ENCODE measurements at regions not wholly inside any gene's neighbourhood (a gene's known extent, or its start where the extent isn't known, plus 50 kb on each side); places are given as distances from the start of the nearest gene placed in this dataset.

DNA sequence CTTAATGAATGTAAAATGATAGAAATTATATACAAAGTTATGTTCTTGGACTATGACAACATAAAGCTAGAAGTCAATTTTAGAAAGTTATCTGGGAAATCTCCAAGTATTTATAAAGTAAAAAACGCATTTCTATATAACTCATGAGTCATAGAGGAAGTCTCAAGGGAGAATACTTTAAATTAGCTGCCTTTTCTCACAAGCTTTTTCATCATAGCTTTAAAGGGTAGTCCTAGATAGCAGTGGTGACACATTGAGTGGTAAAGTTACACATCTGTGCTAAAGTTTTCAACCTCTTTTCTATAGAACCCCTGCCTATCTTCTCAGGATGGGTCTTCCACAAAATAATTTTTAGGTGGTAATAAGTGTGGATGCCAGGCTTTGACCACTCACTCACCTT, 598.3 kb upstream of the FAM174A start:
- H3K9me3 ChIP-seq = no peaks in the 10 kb centered on the region
- no peaks in the 10 kb centered on the region for H3K27me3 ChIP-seq
- no peak overlapping the region for H3K4me3 ChIP-seq
- no peak overlapping the region for H3K27ac ChIP-seq
- no peaks in the 10 kb centered on the region for H3K36me3 ChIP-seq
- intact Hi-C loops (cut with DNase I) = no loop called here
- DNase-seq (ENCODE audit: low spot score in 2 of 2) = no peak
- no peaks in the 10 kb centered on the region for H3K4me1 ChIP-seq
- TF ChIP-seq, protein P1, sequence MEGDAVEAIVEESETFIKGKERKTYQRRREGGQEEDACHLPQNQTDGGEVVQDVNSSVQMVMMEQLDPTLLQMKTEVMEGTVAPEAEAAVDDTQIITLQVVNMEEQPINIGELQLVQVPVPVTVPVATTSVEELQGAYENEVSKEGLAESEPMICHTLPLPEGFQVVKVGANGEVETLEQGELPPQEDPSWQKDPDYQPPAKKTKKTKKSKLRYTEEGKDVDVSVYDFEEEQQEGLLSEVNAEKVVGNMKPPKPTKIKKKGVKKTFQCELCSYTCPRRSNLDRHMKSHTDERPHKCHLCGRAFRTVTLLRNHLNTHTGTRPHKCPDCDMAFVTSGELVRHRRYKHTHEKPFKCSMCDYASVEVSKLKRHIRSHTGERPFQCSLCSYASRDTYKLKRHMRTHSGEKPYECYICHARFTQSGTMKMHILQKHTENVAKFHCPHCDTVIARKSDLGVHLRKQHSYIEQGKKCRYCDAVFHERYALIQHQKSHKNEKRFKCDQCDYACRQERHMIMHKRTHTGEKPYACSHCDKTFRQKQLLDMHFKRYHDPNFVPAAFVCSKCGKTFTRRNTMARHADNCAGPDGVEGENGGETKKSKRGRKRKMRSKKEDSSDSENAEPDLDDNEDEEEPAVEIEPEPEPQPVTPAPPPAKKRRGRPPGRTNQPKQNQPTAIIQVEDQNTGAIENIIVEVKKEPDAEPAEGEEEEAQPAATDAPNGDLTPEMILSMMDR (IDR thresholded peaks at IDR 0.05) = no peak

DNA sequence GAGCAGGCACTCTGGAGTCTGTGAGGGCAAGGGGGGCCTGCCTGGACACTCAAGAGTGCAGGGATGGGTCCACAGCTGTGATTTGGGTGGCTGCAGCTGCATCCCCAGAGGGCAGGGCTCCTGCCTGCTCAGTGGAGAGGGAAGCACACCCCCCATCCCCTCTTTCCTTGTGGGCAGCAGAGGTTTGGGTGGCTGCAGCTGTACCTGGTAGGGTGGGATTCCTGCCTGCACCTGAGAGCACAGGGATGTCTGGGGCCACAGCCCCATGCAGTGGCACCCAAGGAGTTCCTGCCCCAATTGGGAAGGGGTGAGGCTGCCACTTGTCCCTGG, 605.4 kb upstream of the FAM174A start:
- Histone ChIP-seq H3K27ac (no peak overlapping the region), H3K4me1 (no peaks in the 10 kb centered on the region), H3K4me3 (no peak overlapping the region), H3K36me3 (no peaks in the 10 kb centered on the region), H3K27me3 (no peaks in the 10 kb centered on the region), H3K9me3 (no peaks in the 10 kb centered on the region)
- no peak for DNase-seq (ENCODE audit: low spot score in 2 of 2)
- intact Hi-C loops (cut with DNase I) = no loop called here
- TF ChIP-seq, protein P1 (IDR thresholded peaks at IDR 0.05) = no peak

DNA sequence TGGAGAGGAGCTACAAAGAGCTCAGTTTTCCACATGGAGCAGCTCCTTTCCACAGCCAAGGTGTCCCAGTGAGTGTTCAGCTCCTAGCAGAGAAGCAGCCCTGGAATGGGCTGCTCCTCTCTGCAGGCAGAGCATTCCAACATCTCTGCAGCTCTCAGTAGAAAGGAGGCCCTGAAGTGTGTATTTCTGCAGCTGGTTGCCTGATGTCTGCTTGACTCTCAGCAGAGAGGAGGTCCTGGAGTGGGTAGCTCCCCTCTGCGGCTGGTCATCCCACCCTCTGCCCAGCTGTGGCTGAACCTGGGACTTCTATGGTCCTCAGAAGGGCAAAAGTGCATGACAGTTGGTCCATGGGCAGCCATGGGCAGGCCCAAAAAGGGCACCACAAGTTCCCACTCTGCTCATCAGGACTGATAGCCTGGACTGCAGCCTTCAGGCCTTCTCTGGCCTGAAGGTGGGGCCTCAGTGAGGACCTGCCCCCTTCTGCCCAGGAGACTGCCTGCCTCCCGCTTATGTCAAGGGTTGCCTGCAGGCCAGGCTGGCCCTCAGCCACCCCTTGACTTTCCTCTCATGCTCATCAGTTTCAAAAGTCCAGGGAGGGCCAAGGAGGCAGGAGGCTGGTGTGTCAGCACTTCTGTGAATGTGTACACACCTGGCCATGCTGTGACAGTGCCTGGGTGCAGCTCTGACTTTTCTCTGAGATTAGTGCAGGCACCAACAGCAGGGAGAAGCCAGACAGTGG, 605.9 kb upstream of the FAM174A start:
- TF ChIP-seq, protein P1 (IDR thresholded peaks at IDR 0.05) = no peak
- no peaks in the 10 kb centered on the region for H3K4me1 ChIP-seq
- no peak overlapping the region for H3K4me3 ChIP-seq
- intact Hi-C loops (cut with DNase I) = no loop called here
- no peaks in the 10 kb centered on the region for H3K9me3 ChIP-seq
- no peaks in the 10 kb centered on the region for H3K27me3 ChIP-seq
- no peak overlapping the region for H3K27ac ChIP-seq
- no peaks in the 10 kb centered on the region for H3K36me3 ChIP-seq
- no peak for DNase-seq (ENCODE audit: low spot score in 2 of 2)

DNA sequence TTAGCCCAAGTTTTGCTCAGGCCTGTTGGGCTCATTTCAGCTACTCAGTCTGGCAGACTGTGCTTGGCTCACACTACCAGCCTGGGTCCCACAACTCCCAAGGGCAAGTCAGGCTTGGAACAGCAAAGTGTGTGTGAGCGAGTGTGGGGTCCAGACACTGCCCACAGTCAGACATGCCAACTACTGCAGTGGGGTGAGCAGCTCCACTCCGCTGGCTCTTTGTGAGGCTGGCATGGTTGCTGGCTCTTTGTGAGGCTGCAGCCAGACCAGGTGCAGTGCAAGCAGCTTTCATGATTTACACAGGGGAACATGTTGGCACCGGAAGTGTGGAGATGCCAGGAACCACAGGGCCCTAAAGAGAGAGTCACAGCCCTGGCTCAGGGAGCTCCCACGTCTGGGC, 606.7 kb upstream of the FAM174A start:
- TF ChIP-seq, protein P1 (IDR thresholded peaks at IDR 0.05) = no peak
- Histone ChIP-seq H3K4me3 (no peak overlapping the region), H3K4me1 (no peaks in the 10 kb centered on the region), H3K27me3 (no peaks in the 10 kb centered on the region), H3K9me3 (no peaks in the 10 kb centered on the region), H3K36me3 (no peaks in the 10 kb centered on the region), H3K27ac (no peak overlapping the region)
- DNase-seq (ENCODE audit: low spot score in 2 of 2) = no peak
- intact Hi-C loops (cut with DNase I) = no loop called here

DNA sequence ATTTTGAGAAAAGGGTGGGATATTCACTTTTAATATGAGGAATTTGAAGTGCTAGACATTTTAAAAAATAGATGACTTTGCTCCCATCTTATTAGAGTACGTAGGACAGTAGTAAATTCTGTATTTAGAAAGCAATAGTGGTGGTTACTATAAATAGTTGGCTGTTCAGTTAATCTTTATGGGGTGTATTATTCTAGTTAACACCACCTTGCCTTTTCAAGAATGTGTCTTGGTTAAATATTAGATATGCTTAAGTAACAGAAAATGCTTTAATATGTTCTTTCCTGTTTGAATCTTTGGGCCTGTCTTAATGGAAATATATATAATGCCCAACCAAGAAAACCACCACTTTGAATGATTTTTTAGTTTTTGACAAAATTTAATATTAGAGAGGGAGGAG, 608.7 kb upstream of the FAM174A start:
- H3K27ac ChIP-seq = no peak overlapping the region
- no peak overlapping the region for H3K4me3 ChIP-seq
- no peaks in the 10 kb centered on the region for H3K27me3 ChIP-seq
- H3K9me3 ChIP-seq = no peaks in the 10 kb centered on the region
- no peaks in the 10 kb centered on the region for H3K36me3 ChIP-seq
- no peak for DNase-seq (ENCODE audit: low spot score in 2 of 2)
- TF ChIP-seq, protein P1 (IDR thresholded peaks at IDR 0.05) = no peak
- H3K4me1 ChIP-seq = no peaks in the 10 kb centered on the region
- intact Hi-C loops (cut with DNase I) = no loop called here

DNA sequence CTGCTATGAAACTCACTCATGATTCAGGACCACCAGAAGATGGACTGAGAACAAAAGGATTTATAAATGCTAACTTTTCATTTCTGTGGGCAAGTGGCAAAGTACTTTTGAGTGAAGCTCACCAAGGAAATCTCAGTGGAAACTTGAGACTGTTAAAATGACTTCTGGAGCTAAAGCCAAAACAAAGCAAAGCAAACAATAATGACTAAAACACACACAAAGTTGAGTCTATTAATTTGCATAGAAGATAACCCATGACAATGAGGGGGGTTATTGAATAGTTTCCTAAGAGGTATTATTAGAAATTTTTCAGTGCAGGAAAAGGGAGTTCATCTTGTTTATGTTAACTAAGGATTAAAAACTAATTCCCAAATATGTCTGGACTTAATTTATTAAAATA, 612.8 kb upstream of the FAM174A start:
- intact Hi-C loops (cut with DNase I) = no loop called here
- no peak overlapping the region for H3K4me3 ChIP-seq

More for the DNA sequence above, 612.8 kb upstream of the FAM174A start:
- Histone ChIP-seq H3K27me3 (no peaks in the 10 kb centered on the region), H3K9me3 (no peaks in the 10 kb centered on the region), H3K4me1 (no peaks in the 10 kb centered on the region), H3K27ac (no peak overlapping the region), H3K36me3 (no peaks in the 10 kb centered on the region)
- TF ChIP-seq, protein P1 (IDR thresholded peaks at IDR 0.05) = no peak
- DNase-seq (ENCODE audit: low spot score in 2 of 2) = no peak

Measured in ascending aorta (tissue), 2 donors.